Heart left ventricle (tissue), 13 donors: ENCODE measurements at regions not wholly inside any gene's neighbourhood (a gene's known extent, or its start where the extent isn't known, plus 50 kb on each side); places are given as distances from the start of the nearest gene placed in this dataset.

ENCODE experiments used
- POLR2A ChIP-seq, 2 donors: fragments of 450-650 bp; IDR thresholded peaks; one replicate each; pipeline ENCODE4 v1.6.1; 2017; ENCODE audit warnings: antibody characterized with exemption in 2 of 2, mild to moderate bottlenecking in 2 of 2, moderate library complexity in 2 of 2
- TF ChIP-seq, protein P1 (sequence below), 12 donors: fragments of 200-600 bp; sonication (generic) in 4 of 12; IDR thresholded peaks; one replicate each; pipeline versions ENCODE4 v1.5.0 to v1.8.0; 2018 to 2022; ENCODE audit warnings: antibody characterized with exemption in 12 of 12, mild to moderate bottlenecking in 5 of 12
- donor health status: ischemic (EF 13 %, LVEDD 7.1; RV severe dilation, severe dysfunction).
- donor health status: DM: no; HTN: yes; CAD: no.
- donor health status: DM: no; HTN: no; CAD: no.
- donor health status: ischemic (EF 25% LVEDD 6.9; RV normal size, moderate dysfunction).
- donor health status: ischemic (EF 25% LVEDD 5.7; RV mildly dilated, moderate dysfunction).
- donor health status: ischemic (EF 35%, LVEDD 5.7; RV mildly dilated, moderate dysfunction).
- donor health status: nonischemic (EF 11% LVEDD 7.7; RV severe dilation, severe dysfunction).
- donor health status: DM: yes; HTN: yes; CAD: no.
- donor health status: PGD.
- donor health status: ischemic (EF 29% LVEDD 5.4; RV normal size, mild dysfunction).
- donor health status: nonischemic (EF 23%, LVEDD 6.1; RV moderate dilation, normal function).

DNA sequence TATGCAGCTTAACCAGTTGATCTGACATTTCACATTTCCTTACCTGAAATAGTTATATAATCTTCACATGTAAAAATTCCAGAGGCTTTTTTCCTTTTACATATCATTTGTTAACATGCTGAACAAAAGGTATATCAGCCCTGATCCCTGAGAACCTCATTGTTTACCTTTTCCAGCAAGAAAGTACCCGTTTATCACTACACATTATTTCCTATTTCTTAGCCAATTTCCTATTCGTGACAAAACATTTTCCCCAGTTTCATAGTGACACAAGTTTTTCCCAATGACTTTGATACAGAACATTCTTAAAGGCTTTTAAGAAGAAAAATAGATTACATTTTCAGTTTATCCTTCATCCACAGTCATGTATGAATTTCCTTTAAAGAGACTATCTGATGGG is 86.6 kb upstream of the DKK2 start:
- TF ChIP-seq, protein P1, sequence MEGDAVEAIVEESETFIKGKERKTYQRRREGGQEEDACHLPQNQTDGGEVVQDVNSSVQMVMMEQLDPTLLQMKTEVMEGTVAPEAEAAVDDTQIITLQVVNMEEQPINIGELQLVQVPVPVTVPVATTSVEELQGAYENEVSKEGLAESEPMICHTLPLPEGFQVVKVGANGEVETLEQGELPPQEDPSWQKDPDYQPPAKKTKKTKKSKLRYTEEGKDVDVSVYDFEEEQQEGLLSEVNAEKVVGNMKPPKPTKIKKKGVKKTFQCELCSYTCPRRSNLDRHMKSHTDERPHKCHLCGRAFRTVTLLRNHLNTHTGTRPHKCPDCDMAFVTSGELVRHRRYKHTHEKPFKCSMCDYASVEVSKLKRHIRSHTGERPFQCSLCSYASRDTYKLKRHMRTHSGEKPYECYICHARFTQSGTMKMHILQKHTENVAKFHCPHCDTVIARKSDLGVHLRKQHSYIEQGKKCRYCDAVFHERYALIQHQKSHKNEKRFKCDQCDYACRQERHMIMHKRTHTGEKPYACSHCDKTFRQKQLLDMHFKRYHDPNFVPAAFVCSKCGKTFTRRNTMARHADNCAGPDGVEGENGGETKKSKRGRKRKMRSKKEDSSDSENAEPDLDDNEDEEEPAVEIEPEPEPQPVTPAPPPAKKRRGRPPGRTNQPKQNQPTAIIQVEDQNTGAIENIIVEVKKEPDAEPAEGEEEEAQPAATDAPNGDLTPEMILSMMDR (IDR thresholded peaks at IDR 0.05) = no peak
- TF ChIP-seq POLR2A (IDR thresholded peaks at IDR 0.05) = no peak
